HG03378 (cell line): ENCODE measurements at regions not wholly inside any gene's neighbourhood (a gene's known extent, or its start where the extent isn't known, plus 50 kb on each side); places are given as distances from the start of the nearest gene placed in this dataset.

Experiments
- ATAC-seq: cut with Tn5 transposase; IDR thresholded peaks from one replicate; pipeline ENCODE4 v1.9.1; 2021; ENCODE audit warnings: mild to moderate bottlenecking, moderate library complexity; ENCODE audit not compliant: unreplicated experiment

GRCh38 chr3:30162579-30162978 is 443.8 kb upstream of the TGFBR2 start:
- ATAC-seq = no peak

DNA sequence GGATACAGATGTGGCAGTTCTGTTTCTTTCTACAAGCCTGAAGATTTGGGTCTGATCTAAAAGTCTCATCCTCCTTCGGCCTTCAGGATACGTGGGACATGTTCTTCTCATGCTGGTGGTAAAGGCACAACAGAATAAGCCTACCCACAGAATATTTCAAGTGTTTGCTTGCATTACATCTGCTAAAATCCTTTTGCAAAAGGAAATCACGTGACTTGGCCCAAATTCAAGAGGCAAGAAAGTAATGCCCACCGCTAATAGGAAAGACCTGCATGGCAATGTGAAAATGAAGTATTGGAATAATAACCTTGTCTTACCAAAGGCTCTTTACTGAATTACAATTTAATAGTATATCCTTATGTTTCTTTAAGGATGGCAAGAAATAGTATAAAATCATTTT is 439.9 kb upstream of the TGFBR2 start:
- no peak for ATAC-seq

DNA sequence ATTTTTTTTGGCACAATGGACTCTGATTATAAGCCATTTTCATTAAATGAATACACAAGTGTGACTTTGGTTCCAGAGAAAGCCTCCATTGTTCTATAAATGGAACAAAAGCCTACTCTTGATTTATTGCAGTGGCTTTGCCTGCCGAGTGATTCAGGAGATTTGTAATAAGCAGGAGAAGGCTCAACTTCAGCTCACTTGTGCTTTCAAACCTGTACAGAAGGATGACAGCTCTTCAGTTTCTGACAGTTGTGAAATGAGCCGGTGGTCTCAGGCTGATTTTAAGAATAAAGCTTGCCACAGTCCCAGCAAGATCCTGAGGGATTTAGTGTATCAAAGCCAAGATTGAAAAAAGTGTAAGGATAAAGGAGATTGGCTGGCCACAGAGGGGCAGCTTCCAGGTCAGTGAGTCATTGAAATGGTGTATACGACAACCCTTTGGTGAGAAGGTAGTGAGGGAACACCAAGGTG is 438.8 kb upstream of the TGFBR2 start:
- no peak for ATAC-seq

DNA sequence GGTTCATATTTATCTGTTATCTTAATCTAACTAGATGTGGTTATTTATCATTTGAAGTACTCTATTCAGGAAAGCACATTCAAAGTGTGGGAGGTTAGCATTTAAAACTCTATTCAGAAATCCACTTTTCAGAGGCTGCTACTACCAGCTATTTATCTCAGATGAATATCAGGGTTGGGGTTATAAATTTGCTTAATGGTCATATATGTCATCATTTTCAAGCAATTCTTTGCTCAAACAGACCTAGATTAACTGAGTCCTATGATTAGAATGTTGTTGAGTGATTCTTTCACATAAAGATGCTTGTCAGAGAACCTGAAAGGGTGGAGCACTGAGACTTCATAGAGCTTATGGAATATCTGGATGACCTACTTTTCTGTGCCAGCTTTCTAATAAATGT is 436.9 kb upstream of the TGFBR2 start:
- ATAC-seq = no peak

DNA sequence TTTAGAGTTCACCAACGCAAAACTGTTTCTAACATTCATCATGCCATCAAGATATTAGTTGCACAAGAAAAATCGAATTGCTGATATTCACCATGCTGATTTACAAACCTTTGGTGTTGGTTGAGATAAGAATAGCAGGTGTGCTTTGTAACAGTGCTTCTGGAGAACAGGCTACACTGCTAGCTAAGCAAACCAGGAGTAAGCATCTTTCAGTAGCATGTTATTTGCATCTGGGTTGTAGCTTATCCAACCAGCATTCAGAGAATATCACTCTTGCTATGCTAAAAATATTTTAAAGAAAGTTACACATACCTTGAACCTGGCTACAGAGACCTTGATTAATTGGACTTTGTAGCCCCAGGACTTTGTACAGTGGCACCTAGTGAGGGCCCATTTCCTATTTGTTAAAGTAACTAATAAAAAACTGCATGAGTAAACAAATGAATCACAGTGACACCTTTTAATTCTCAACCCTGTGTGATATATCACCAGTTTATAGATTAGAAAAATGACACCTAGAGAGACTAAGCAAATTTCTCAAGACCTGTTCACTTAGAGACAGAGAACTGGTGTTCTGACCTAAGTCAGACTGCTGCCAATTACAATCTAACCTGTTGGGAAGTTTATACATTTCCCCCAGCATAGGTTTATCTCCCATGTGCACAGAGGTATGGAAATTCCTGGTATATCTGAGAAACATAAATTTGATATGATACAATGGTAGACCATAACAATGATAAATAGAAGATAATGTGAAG is 435.5 kb upstream of the TGFBR2 start:
- ATAC-seq = no peak

DNA sequence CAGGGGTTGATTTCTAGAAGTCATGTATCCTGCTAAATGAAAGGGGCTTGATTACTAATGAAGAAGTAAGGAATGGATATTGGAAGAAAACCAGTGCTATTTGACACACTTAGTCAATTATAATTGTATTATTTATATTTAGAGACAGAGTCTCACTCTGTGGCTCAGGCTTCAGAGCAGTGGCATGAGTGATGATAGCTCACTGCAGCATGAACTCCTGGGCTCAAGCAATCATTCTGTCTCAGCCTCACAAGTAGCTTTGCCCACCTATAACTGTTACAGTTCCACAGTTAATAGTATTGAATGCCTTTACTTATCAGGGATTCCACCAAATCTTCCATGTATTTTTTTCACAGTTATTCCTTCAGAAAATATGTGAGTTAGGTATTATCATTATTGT is 432.0 kb upstream of the TGFBR2 start:
- no peak for ATAC-seq

GRCh38 chr3:30180310-30181177 is 425.9 kb upstream of the TGFBR2 start:
- no peak for ATAC-seq

DNA sequence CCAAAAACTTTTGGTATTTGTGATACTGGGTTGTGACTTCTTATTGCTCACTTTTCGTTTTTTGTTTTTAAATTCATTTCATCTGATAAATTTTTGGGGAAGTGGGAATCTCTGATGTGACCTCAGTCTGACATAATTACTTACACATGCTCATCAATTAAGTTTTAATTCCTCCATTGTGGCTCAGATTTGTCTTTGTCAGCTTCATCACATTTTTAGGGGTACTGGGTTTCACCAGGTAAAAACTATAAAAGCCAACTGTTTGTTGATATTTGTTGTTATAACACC is 425.3 kb upstream of the TGFBR2 start:
- ATAC-seq = no peak

DNA sequence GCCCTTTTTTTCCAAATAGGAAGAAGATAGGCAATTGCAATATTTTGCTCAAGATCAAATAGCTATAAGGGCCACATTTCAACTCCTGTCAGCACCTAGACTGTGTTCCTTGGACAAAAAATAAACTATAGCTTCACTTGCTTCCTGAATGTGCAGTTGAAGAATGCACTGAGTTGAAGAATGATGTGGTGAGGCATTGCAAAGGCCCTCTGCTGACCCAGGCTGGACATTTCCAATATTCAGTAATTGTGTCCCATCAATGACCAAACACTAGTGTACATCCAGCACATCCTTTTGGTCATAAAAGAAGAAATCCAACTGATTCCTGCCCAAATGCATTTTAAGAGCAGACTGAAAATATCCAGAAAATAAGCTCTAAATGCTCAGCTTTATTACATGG is 424.8 kb upstream of the TGFBR2 start:
- ATAC-seq = no peak

- ATAC-seq = no peak
Measured at GRCh38 chr3:30183421-30183820, 423.0 kb upstream of the TGFBR2 start.

DNA sequence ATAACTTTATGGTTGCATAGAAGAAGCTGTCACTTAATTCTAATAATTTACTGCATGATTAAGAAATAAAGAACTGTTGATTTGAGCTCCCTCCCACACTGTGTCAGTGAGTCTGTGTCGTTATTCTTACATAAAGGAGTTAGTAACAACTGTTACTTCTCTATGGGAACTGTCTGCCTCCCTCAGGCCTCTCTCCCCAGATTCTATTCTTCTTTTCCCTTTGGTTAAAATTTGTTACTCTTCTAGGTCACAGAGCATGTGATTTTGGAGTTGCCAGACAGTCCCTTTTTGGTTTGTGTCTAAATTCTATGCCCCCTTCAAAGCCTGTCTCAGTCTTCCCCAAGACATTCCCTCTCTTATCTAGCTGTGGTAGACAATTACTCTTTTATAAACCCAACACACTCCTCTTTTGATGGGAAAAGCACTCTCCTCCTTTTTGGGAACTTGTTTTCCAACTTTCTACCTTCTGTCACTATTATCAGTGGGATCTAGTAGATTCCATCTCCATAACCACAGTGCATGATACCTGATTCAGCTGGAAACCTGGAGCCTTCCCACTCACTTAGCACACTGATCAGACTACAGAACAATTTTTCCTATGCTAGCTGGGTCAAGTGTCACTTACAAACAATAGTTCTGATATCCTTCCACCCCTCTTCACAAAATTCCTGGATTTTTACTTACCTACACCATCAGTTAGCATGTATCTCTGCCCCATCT is 422.1 kb upstream of the TGFBR2 start:
- ATAC-seq = no peak

DNA sequence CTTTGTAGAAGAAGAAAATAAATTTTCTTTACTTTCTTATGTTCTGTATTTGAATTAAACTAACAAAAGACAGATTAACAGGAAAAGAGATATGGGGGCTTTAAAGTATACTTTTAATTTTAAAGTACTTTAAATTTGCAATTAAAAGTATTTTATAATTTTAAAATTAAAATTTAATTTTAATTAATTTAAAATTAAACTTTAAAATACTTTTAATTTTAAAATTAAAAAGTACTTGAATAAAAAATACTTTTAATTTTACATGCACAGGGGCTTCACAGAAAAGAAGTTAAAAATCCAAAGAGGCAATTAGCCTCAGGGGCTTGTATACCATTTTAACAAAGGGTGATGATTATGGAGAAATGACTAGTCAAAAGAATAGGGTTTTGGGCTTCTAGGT is 420.5 kb upstream of the TGFBR2 start:
- no peak for ATAC-seq

- no peak for ATAC-seq
Measured at GRCh38 chr3:30186741-30187219, 419.6 kb upstream of the TGFBR2 start.

- no peak for ATAC-seq
Measured at GRCh38 chr3:30187366-30187765, 419.0 kb upstream of the TGFBR2 start.

DNA sequence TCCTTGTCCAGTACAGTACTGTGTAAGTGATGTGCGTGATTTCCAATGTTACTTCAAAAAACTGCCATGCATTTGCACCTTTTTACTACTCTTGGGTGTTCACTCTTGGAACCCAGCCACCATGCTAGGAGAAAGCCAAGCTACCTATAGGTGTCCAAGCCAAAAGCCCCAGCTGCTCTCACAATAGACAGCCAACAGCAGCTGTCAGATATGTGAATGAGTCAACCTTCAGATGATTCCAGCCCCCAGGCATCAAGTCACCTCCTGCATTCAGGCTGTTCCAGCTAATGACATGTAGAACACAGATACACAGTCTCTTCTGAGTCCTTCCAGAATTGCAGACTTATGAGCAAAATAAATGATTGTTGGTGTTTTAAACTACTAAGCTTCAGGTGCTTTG is 417.7 kb upstream of the TGFBR2 start:
- ATAC-seq = no peak

DNA sequence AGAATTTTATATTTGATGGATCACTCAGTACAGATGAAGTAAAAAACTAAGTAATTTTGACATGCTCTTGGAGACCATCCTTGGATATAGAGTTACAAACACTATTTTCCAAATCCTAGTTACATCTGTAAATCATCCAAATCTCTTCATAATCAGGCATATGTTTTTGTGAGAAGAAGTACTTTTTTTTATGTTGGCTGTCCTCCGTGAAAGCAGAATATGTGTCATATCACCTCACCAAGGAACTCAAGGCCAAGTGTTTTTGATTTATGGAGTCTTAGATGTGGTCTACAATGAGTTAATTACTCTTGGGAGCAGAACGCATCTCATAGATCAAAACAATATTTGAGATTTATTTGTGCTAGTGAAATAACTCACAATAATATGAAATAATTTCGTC is 416.5 kb upstream of the TGFBR2 start:
- ATAC-seq = no peak

DNA sequence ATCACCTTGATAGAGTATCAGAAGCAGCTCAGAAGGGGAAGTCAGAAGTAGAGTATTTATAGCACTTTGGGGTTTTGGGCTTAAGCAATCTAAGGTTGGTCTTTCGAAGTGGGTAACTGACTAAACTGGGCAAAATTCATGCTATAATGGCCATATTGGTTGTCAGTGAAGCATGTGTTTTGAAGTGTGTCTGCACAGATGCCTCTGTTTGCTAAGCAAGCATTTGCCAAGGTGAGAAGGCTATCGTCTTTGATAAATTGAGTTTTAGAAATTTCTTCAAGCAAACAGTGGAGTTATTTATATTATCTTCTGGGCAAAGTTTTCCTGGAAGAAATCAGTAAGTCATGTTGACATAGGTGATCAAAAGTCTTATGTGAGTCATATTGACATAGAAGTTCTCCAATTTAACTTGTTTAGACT is 412.8 kb upstream of the TGFBR2 start:
- no peak for ATAC-seq

- ATAC-seq = no peak
Measured at GRCh38 chr3:30195352-30195751, 411.0 kb upstream of the TGFBR2 start.

DNA sequence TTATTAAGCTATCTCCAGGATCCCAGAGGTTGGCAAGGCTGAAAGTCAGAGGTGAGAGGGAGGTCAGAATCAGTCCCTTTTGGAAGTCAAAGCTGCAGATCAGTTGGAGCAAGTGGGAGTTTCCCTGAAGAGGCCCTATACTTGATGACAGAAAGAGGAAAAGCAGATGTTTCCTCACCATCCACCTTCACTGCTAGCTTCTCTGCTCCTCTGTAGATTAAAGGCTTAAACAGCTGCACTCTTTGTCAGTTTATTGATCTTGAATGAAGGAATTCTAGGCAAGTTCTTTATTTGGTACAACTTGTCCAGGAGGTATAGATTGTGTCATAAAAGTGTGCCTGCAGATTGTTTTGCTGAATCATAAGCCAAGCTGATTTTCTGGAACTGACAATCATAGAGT is 408.2 kb upstream of the TGFBR2 start:
- ATAC-seq = no peak

GRCh38 chr3:30199096-30199759 is 407.2 kb upstream of the TGFBR2 start:
- peak; percentile 75 for ATAC-seq

DNA sequence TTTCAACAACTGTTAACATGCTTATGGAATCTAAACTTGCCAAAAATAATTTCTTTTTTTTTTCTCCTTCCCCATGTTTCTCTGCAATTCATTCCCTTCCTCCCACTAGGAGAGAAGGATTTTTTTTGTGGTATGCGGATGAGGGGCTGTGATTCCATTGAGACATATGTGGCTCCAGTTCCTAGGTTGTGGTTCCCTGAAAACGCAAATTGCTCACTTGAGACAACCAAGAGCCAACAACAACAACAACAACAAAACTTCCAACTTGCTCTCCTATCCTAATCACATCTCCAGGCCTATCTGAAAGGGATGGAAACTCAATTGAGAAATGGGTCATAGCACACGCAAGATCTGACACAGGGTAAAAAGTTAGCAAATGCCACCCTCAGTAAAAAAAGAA is 406.5 kb upstream of the TGFBR2 start:
- ATAC-seq = no peak
